Osteoblast (primary cell): ENCODE measurements at regions not wholly inside any gene's neighbourhood (a gene's known extent, or its start where the extent isn't known, plus 50 kb on each side); places are given as distances from the start of the nearest gene placed in this dataset.

Experiments
- DNase-seq: peaks from one replicate; pipeline ENCODE4 v3.0.0; 2011; ENCODE audit warnings: low spot score, mixed read lengths; ENCODE audit not compliant: insufficient read length; ENCODE audit errors: missing footprints
- H2AFZ ChIP-seq: 2 replicates; pipeline ENCODE4 v1.6.0; 2011; ENCODE audit warnings: mild to moderate bottlenecking, low read length
- H3K27ac ChIP-seq: 2 replicates; pipeline ENCODE4 v1.5.1; 2011; ENCODE audit warnings: mild to moderate bottlenecking, low read depth, low read length, moderate library complexity
- H3K27me3 ChIP-seq: 2 replicates; pipeline ENCODE4 v1.6.0; 2012; ENCODE audit warnings: mild to moderate bottlenecking, control low read depth, inconsistent platforms, low read length, moderate library complexity; ENCODE audit not compliant: insufficient read depth
- H3K36me3 ChIP-seq: 2 replicates; pipeline ENCODE4 v1.5.1; 2011; ENCODE audit warnings: mild to moderate bottlenecking, low read length, control low read depth, moderate library complexity; ENCODE audit not compliant: insufficient read depth
- H3K4me1 ChIP-seq: 2 replicates; pipeline ENCODE4 v1.5.1; 2011; ENCODE audit warnings: mild to moderate bottlenecking, low read length, control low read depth, moderate library complexity; ENCODE audit not compliant: insufficient read depth
- H3K4me2 ChIP-seq: 2 replicates; pipeline ENCODE4 v1.6.0; 2011; ENCODE audit warnings: mild to moderate bottlenecking, low read length; ENCODE audit not compliant: insufficient read depth
- H3K4me3 ChIP-seq: fragments of 200-600 bp; sonication (generic); 3 replicates; pipeline ENCODE4 v1.5.1; 2012; ENCODE audit warnings: mild to moderate bottlenecking, low read length, inconsistent platforms; ENCODE audit not compliant: insufficient read depth
- H3K79me2 ChIP-seq: 2 replicates; pipeline ENCODE4 v1.6.0; 2012; ENCODE audit warnings: mild to moderate bottlenecking, low read length, control low read depth, inconsistent platforms; ENCODE audit not compliant: insufficient read depth
- H3K9me3 ChIP-seq: 2 replicates; pipeline ENCODE4 v1.5.1; 2011; ENCODE audit warnings: low read depth, low read length, control low read depth
- H4K20me1 ChIP-seq: 2 replicates; pipeline ENCODE4 v1.6.0; 2012; ENCODE audit warnings: mild to moderate bottlenecking, low read length, control low read depth; ENCODE audit not compliant: insufficient read depth
- CTCF ChIP-seq: IDR thresholded peaks from 2 replicates; pipeline ENCODE4 v1.5.1; 2011; ENCODE audit warnings: mild to moderate bottlenecking, low read depth, low read length, moderate library complexity; ENCODE audit errors: extremely low read depth

- Histone ChIP-seq H3K4me2 (no peak overlapping the region), H3K79me2 (no peaks in the 10 kb centered on the region), H3K27me3 (peaks cover 4% of the 10 kb centered on the region), H3K4me3 (no peak overlapping the region), H3K4me1 (no peaks in the 10 kb centered on the region), H2AFZ (no peak overlapping the region), H3K9me3 (no peaks in the 10 kb centered on the region), H3K27ac (no peak overlapping the region), H4K20me1 (no peaks in the 10 kb centered on the region), H3K36me3 (no peaks in the 10 kb centered on the region)
- no peak for TF ChIP-seq CTCF
- no peak for DNase-seq
Observed at GRCh38 chr5:107322936-107323335, 347.8 kb downstream of the EFNA5 start.

DNA sequence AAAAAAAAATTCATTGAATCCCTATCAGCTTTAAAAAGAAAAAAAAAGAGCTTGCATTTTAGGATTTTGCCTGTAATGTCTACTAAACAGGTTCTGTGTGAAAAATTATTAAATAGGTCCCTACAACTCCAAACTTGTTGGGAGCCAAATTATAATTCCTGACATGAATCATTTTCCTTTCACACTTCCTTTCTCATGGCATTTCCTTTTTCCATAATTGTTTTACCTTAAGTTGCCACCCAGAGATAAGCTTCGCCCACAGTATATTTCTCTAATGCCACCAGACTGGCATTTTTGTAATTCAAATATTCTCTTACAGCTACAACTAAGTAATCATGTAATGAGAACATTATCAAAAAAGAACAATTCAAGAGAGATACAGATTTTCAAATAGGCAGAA is 348.8 kb downstream of the EFNA5 start:
- no peak overlapping the region for H3K4me3 ChIP-seq
- DNase-seq, result no peak
- no peaks in the 10 kb centered on the region for H3K27me3 ChIP-seq
- no peaks in the 10 kb centered on the region for H3K4me1 ChIP-seq
- H3K79me2 ChIP-seq, result no peaks in the 10 kb centered on the region
- H3K9me3 ChIP-seq, result no peaks in the 10 kb centered on the region
- H3K36me3 ChIP-seq, result no peaks in the 10 kb centered on the region
- no peak overlapping the region for H2AFZ ChIP-seq
- H3K4me2 ChIP-seq, result no peak overlapping the region
- H4K20me1 ChIP-seq, result no peaks in the 10 kb centered on the region
- TF ChIP-seq CTCF, result no peak
- no peak overlapping the region for H3K27ac ChIP-seq

GRCh38 chr5:107320846-107321245 is 349.9 kb downstream of the EFNA5 start:
- Histone ChIP-seq H3K36me3 (no peaks in the 10 kb centered on the region), H3K79me2 (no peaks in the 10 kb centered on the region), H3K9me3 (no peaks in the 10 kb centered on the region), H3K4me3 (no peak overlapping the region), H3K4me1 (no peaks in the 10 kb centered on the region), H3K4me2 (no peak overlapping the region), H3K27ac (no peak overlapping the region), H4K20me1 (no peaks in the 10 kb centered on the region), H3K27me3 (no peaks in the 10 kb centered on the region), H2AFZ (no peak overlapping the region)
- no peak for TF ChIP-seq CTCF
- no peak for DNase-seq

DNA sequence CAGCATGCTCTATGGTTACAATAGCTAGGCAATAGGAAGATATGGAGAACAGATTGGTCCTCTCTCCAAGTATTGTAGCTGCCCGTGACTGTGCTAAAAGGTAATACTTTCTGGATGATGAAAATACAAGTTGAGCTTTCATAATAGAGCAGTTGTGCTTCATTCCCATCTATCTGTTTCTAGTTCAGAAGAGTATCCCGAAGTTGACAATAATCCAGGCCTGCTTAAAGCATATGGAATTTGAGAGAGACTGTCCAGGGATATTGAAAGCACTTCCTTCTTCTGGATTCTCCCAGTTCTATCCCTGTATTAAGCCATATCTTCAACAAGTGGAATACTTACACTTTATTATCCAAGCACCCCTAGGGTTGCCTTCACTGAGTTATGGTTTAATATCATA is 350.4 kb downstream of the EFNA5 start:
- H3K4me3 ChIP-seq, result no peak overlapping the region
- H2AFZ ChIP-seq, result no peak overlapping the region
- no peaks in the 10 kb centered on the region for H3K9me3 ChIP-seq
- no peaks in the 10 kb centered on the region for H3K4me1 ChIP-seq
- H3K79me2 ChIP-seq, result no peaks in the 10 kb centered on the region
- H3K27ac ChIP-seq, result no peak overlapping the region
- no peak for TF ChIP-seq CTCF
- no peak for DNase-seq
- no peaks in the 10 kb centered on the region for H3K36me3 ChIP-seq
- no peaks in the 10 kb centered on the region for H3K27me3 ChIP-seq
- no peaks in the 10 kb centered on the region for H4K20me1 ChIP-seq
- H3K4me2 ChIP-seq, result no peak overlapping the region
